ENCODE measurements at regions not wholly inside any gene's neighbourhood (a gene's known extent, or its start where the extent isn't known, plus 50 kb on each side); places are given as distances from the start of the nearest gene placed in this dataset.

- TF ChIP-seq CTCF (IDR thresholded peaks at IDR 0.05; ENCODE audit: control extremely low read depth in 1 of 3, insufficient read depth in 1 of 3, low read depth in 1 of 3, low read length in 3 of 3) = no peak
- TF ChIP-seq SIX5 (IDR thresholded peaks at IDR 0.05; ENCODE audit: low read depth, low read length) = no peak
- no peak for TF ChIP-seq JUN (IDR thresholded peaks at IDR 0.05; ENCODE audit: low read depth, low read length)
- no peak for TF ChIP-seq CREB1 (IDR thresholded peaks at IDR 0.05)
- no peak for TF ChIP-seq NRF1 (IDR thresholded peaks at IDR 0.05; ENCODE audit: low read depth, low read length)
- TF ChIP-seq CBX5 (IDR thresholded peaks at IDR 0.05; ENCODE audit: low read depth, low read length) = no peak
- no peak for TF ChIP-seq SAP30 (IDR thresholded peaks at IDR 0.05; ENCODE audit: insufficient read depth, insufficient replicate concordance, low read length)
These were observed 169.2 kb downstream of the CAPZA3 start (continued) for GRCh38 chr12:18907127-18907526.

Data from H1 (cell line).